ENCODE measurements at regions not wholly inside any gene's neighbourhood (a gene's known extent, or its start where the extent isn't known, plus 50 kb on each side); places are given as distances from the start of the nearest gene placed in this dataset.
A peak's percentile ranks its signal among the peaks of the same experiment; 100 is the strongest.

GRCh38 chr2:187985923-187986322 is 305.8 kb upstream of the GULP1 start:
- DNase-seq (ENCODE audit: low read depth in 1 of 2, low spot score in 2 of 2) (no peak), FAIRE-seq (no peak)
- CTCF ChIA-PET (ENCODE audit: partially characterized antibody) = no interaction called here
- 80% methylated on average over 4 of the region's 4 CpGs; no CpG with 5 or more reads in 1 of the 2 experiments for WGBS, 2 experiments (ENCODE audit: extremely low coverage in 1 of 2, insufficient coverage in 1 of 2, insufficient read length in 1 of 2, insufficient replicate concordance in 2 of 2, low coverage in 1 of 2, low lambda C conversion rate in 2 of 2, missing lambda C conversion rate in 1 of 2)
- no peak overlapping the region for H3K4ac ChIP-seq (replicated peaks; ENCODE audit: insufficient read length, low read depth, low read length)
- 0 out of 4 replicates have a peak overlapping the region, but pooled peaks of 1 of the 2 experiments have one; percentile 1 for H3K4me2 ChIP-seq (ENCODE audit: insufficient read depth in 1 of 2, low read depth in 2 of 2, low read length in 2 of 2)
- no peak overlapping the region for H3K18ac ChIP-seq (ENCODE audit: extremely low read depth, low read length)
- no peak overlapping the region for H4K91ac ChIP-seq (replicated peaks; ENCODE audit: insufficient read length, low read length)
- no peaks in the 10 kb centered on the region for H3K27me3 ChIP-seq (replicated peaks in 1 of 4; ENCODE audit: control insufficient read depth in 3 of 4, extremely low read depth in 1 of 4, insufficient read depth in 3 of 4, low read length in 3 of 4)
- peaks cover 0 to 12% (median 7%) of the 10 kb centered on the region in 4 experiments; a peak in 5 of 7 replicates for H3K4me1 ChIP-seq (replicated peaks in 1 of 4; ENCODE audit: control insufficient read depth in 3 of 4, insufficient read depth in 4 of 4, low read length in 3 of 4)
- H3K23me2 ChIP-seq (ENCODE audit: low read depth, low read length) = no peaks in the 10 kb centered on the region
- H2AK5ac ChIP-seq (ENCODE audit: low read depth, low read length) = no peak overlapping the region
- H2BK12ac ChIP-seq (ENCODE audit: low read depth, low read length) = no peak overlapping the region
- H2AFZ ChIP-seq (ENCODE audit: low read length) = 0 out of 2 replicates have a peak overlapping the region, but pooled peaks have one; percentile 7
- no peak overlapping the region for H3K56ac ChIP-seq (replicated peaks; ENCODE audit: insufficient read length, low read depth, low read length)
- H3K79me2 ChIP-seq (ENCODE audit: control insufficient read depth in 1 of 2, insufficient read depth in 2 of 2, low read length in 2 of 2) = no peaks in the 10 kb centered on the region
- H4K20me1 ChIP-seq (replicated peaks in 1 of 2; ENCODE audit: control insufficient read depth in 1 of 2, insufficient read depth in 2 of 2, low read length in 2 of 2) = no peaks in the 10 kb centered on the region
- H3K36me3 ChIP-seq (ENCODE audit: control insufficient read depth in 2 of 4, insufficient read depth in 4 of 4, low read length in 3 of 4) = no peaks in the 10 kb centered on the region
- no peaks in the 10 kb centered on the region for H3K79me1 ChIP-seq (ENCODE audit: low read depth, low read length)
- no peak overlapping the region for H3K27ac ChIP-seq (ENCODE audit: low read depth, low read length)
- H2BK20ac ChIP-seq (ENCODE audit: low read length) = no peak overlapping the region
- TF ChIP-seq RXRA (IDR thresholded peaks at IDR 0.05; ENCODE audit: insufficient read depth, low read depth, low read length) = no peak
- TF ChIP-seq BACH1 (IDR thresholded peaks at IDR 0.05; ENCODE audit: low read length) = peak; percentile 86
- TF ChIP-seq MAFK (IDR thresholded peaks at IDR 0.05; ENCODE audit: low read depth, low read length) = peak; percentile 76; the same call in 1 of the 2 replicates
- no peak overlapping the region for H4K8ac ChIP-seq (ENCODE audit: extremely low read depth, insufficient read depth, low read length)
- no peak overlapping the region for H3K23ac ChIP-seq (ENCODE audit: insufficient read length)
- H2BK120ac ChIP-seq (replicated peaks; ENCODE audit: low read depth, low read length) = no peak overlapping the region
- POLR2A ChIA-PET (ENCODE audit: partially characterized antibody) = interaction anchor here (0.7 to 1.9 kb wide), 2 partner anchors 47 to 54 kb away, joined by 3 to 10 read pairs; no protein-coding TSS in a partner anchor
- H3K9ac ChIP-seq (replicated peaks in 1 of 4; ENCODE audit: extremely low read depth in 1 of 4, low read depth in 3 of 4, low read length in 3 of 4) = no peak overlapping the region
- H4K5ac ChIP-seq (ENCODE audit: insufficient read length, low read depth, low read length) = no peak overlapping the region
- no peak overlapping the region for H2BK15ac ChIP-seq (ENCODE audit: low read length)
- H3K9me3 ChIP-seq (ENCODE audit: insufficient read depth in 2 of 2, low read depth in 1 of 2, low read length in 1 of 2) = no peaks in the 10 kb centered on the region
- 0 out of 2 replicates have a peak overlapping the region, but pooled peaks have one; percentile 20 for H2BK5ac ChIP-seq (ENCODE audit: low read depth, low read length)
- no peak overlapping the region for H3K4me3 ChIP-seq (ENCODE audit: extremely low read depth in 1 of 4, insufficient read depth in 2 of 4, low read depth in 3 of 4, low read length in 4 of 4)
- no peak overlapping the region for H3K14ac ChIP-seq (ENCODE audit: insufficient read length)

All from H1 (cell line).